Stimulated activated CD8-positive, alpha-beta memory T cell treated with anti-CD3 and anti-CD28 coated beads, Interleukin-15, amount 100 ng/mL, for 48 hours (primary cell): ENCODE measurements at regions not wholly inside any gene's neighbourhood (a gene's known extent, or its start where the extent isn't known, plus 50 kb on each side); places are given as distances from the start of the nearest gene placed in this dataset.

ENCODE experiments used
- DNase-seq, 2 donors: peaks; one replicate each; pipeline ENCODE4 v3.0.0-alpha.2; 2020; ENCODE audit warnings: low read depth in 2 of 2

GRCh38 chr1:83029050-83029449, 969.9 kb downstream of the TTLL7 start:
- DNase-seq: no peak

GRCh38 chr1:83028467-83028866, 970.5 kb downstream of the TTLL7 start:
- no peak for DNase-seq

GRCh38 chr1:83027511-83027910, 971.4 kb downstream of the TTLL7 start:
- no peak for DNase-seq

- DNase-seq: no peak
These were observed 972.2 kb downstream of the TTLL7 start for GRCh38 chr1:83026745-83027144.

- DNase-seq: no peak
These were observed 974.6 kb downstream of the TTLL7 start for GRCh38 chr1:83024251-83024767.

- no peak for DNase-seq
These were observed 975.7 kb downstream of the TTLL7 start for GRCh38 chr1:83023212-83023611.

GRCh38 chr1:83022206-83022605, 976.7 kb downstream of the TTLL7 start:
- DNase-seq: no peak

- DNase-seq: no peak
These were observed 981.2 kb downstream of the TTLL7 start for GRCh38 chr1:83017701-83018100.

GRCh38 chr1:83017276-83017675, 981.7 kb downstream of the TTLL7 start:
- DNase-seq: no peak

- no peak for DNase-seq
These were observed 982.5 kb downstream of the TTLL7 start for GRCh38 chr1:83016354-83016849.

GRCh38 chr1:83015163-83015562, 983.8 kb downstream of the TTLL7 start:
- no peak for DNase-seq

GRCh38 chr1:83012950-83013349, 986.0 kb downstream of the TTLL7 start:
- DNase-seq: no peak

GRCh38 chr1:83011265-83011664, 987.7 kb downstream of the TTLL7 start:
- no peak for DNase-seq

GRCh38 chr1:83006271-83006670, 992.7 kb downstream of the TTLL7 start:
- no peak for DNase-seq

GRCh38 chr1:83000286-83000685, 998.6 kb downstream of the TTLL7 start:
- DNase-seq: no peak

- DNase-seq: no peak
These were observed 1003.0 kb downstream of the TTLL7 start for GRCh38 chr1:82995951-82996350.

GRCh38 chr1:82994616-82995263, 1004.2 kb downstream of the TTLL7 start:
- DNase-seq: no peak

- no peak for DNase-seq
These were observed 1007.4 kb downstream of the TTLL7 start for GRCh38 chr1:82991569-82991968.

GRCh38 chr1:82979593-82980236, 1019.2 kb downstream of the TTLL7 start:
- DNase-seq: no peak

GRCh38 chr1:82978461-82979324, 1020.2 kb downstream of the TTLL7 start:
- no peak for DNase-seq

GRCh38 chr1:82972841-82973553, 1025.9 kb downstream of the TTLL7 start:
- no peak for DNase-seq

GRCh38 chr1:82969340-82969739, 1029.6 kb downstream of the TTLL7 start:
- no peak for DNase-seq
